ENCODE measurements at regions not wholly inside any gene's neighbourhood (a gene's known extent, or its start where the extent isn't known, plus 50 kb on each side); places are given as distances from the start of the nearest gene placed in this dataset.

- no peak for DNase-seq (ENCODE audit: low read depth)
- no peak for TF ChIP-seq CTCF (IDR thresholded peaks at IDR 0.05; ENCODE audit: control insufficient read depth, insufficient read depth, low read depth, low read length, missing control alignments)
- no peak overlapping the region for H3K4me3 ChIP-seq (ENCODE audit: control insufficient read depth, low read depth, low read length)
Observed at GRCh38 chr12:125304029-125304428, 238.8 kb downstream of the AACS start.

DNA sequence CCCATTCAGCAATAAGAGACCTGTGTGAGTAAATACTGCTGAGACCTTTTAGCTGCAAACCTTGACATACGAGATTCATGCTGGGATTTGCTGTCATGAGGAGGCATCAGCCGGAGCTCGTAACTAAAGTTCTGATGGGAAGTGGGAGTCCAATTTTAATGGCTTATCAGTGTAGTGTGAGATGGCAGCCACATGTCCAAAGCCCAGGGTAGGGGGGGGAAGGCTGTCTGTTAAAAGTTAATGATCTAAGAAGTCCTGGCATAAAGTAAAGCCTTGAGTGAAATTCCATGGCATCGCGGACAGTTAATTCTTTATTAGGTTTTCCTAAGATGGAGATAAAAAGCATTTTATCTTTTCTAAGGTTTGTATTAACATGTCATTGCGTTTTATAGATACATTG is 240.0 kb downstream of the AACS start:
- no peak for DNase-seq (ENCODE audit: low read depth)
- TF ChIP-seq CTCF (IDR thresholded peaks at IDR 0.05; ENCODE audit: control insufficient read depth, insufficient read depth, low read depth, low read length, missing control alignments), result no peak
- no peak overlapping the region for H3K4me3 ChIP-seq (ENCODE audit: control insufficient read depth, low read depth, low read length)

DNA sequence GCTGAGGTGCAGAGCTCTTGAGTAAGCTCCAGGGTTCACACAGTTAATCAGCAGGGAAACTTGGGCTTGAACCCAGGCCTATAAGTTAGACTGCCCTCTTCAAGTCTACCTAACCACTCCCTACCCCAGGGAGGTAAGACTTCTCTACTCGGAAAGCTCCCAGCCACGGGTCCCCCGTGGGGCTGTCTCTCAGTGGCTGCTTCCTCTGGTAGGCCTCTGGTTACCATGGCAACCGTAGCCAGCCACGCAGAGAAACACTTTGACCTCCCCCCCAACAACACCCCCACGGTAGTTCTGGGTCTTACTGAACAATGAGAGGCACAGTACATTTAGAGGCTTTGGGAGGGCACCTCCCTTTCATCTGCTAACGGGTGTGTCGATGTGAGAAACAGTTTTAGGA is 245.2 kb downstream of the AACS start:
- no peak overlapping the region for H3K4me3 ChIP-seq (ENCODE audit: control insufficient read depth, low read depth, low read length)
- no peak for DNase-seq (ENCODE audit: low read depth)
- TF ChIP-seq CTCF (IDR thresholded peaks at IDR 0.05; ENCODE audit: control insufficient read depth, insufficient read depth, low read depth, low read length, missing control alignments), result no peak

DNA sequence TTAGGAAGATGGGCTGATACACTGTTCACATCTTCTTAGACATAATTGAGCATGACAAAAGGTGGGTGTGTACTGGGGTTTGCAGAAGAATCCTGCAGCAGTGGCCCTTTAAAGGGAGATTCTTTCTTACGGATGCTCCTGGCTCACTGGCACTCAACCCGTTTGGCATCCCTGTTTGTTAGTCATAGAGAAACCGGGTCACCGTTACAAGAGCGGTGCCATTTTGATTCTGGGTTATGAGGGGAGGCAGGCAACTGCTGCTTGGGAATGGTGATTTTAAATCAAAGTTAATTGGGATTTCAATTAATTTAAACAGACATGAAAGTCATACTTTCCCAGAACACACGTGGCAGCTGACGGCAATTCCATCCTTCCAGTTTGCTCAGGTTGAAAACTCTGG is 245.8 kb downstream of the AACS start:
- no peak for DNase-seq (ENCODE audit: low read depth)
- no peak overlapping the region for H3K4me3 ChIP-seq (ENCODE audit: control insufficient read depth, low read depth, low read length)
- TF ChIP-seq CTCF (IDR thresholded peaks at IDR 0.05; ENCODE audit: control insufficient read depth, insufficient read depth, low read depth, low read length, missing control alignments), result no peak

GRCh38 chr12:125312471-125312870 is 247.2 kb downstream of the AACS start:
- no peak for DNase-seq (ENCODE audit: low read depth)
- no peak for TF ChIP-seq CTCF (IDR thresholded peaks at IDR 0.05; ENCODE audit: control insufficient read depth, insufficient read depth, low read depth, low read length, missing control alignments)
- H3K4me3 ChIP-seq (ENCODE audit: control insufficient read depth, low read depth, low read length), result no peak overlapping the region

GRCh38 chr12:125314051-125314755 is 249.0 kb downstream of the AACS start:
- no peak overlapping the region for H3K4me3 ChIP-seq (ENCODE audit: control insufficient read depth, low read depth, low read length)
- TF ChIP-seq CTCF (IDR thresholded peaks at IDR 0.05; ENCODE audit: control insufficient read depth, insufficient read depth, low read depth, low read length, missing control alignments), result no peak
- no peak for DNase-seq (ENCODE audit: low read depth)
